ENCODE measurements at regions not wholly inside any gene's neighbourhood (a gene's known extent, or its start where the extent isn't known, plus 50 kb on each side); places are given as distances from the start of the nearest gene placed in this dataset.

DNA sequence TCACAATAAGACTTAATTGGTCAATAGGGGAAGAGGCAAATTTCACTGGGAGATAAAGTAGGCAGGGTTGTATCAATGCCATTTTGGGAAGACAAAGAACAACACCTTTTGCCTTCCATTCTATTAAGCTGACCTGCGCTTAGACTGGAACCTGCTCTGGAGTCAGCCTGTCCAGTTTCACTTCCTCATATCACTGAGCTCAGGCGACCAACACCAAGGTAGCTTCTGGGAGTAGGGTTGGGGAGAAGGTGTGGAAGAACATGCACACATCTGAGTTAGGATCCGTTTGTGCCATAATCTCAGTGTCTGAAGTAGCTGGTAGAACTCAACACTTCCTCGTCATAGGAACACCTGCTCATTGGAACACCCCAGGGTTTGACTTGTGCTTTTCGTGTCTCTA lies 527.4 kb upstream of the IGFBP3 start:
- intact Hi-C loops (cut with micrococcal nuclease; ENCODE audit: unreplicated experiment) = no loop called here
- no TSS peak for BruUV-seq (replicated peaks)
- no peak overlapping the region for H2AFZ ChIP-seq (ENCODE audit: low read length)

DNA sequence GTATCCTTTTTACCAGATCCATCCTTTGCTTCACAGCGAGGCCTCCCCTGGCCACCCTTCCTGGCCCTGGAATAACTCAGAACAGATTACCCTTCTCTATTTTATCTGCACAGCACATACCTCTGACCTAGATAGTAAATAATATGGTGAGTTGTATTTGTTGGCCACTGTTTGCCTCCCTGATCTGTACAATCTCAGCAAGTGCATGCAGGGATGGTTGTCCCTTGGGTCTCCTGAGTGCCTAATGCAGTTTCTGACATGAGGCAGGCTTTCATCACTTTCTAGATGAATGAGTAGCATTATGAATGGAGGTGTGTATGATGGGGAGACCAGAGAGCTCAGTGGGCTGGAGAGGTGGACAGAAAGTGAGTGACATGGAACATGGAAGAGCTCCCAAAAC lies 525.1 kb upstream of the IGFBP3 start:
- Histone ChIP-seq H3K4me1 (ENCODE audit: insufficient read depth, low read length, poor library complexity, severe bottlenecking) (no peaks in the 10 kb centered on the region), H3K4me2 (ENCODE audit: low read length) (no peak overlapping the region), H3K4me3 (ENCODE audit: low read depth, low read length, poor library complexity, severe bottlenecking) (no peak overlapping the region), H4K20me1 (ENCODE audit: insufficient read depth, low read length) (no peaks in the 10 kb centered on the region), H2AFZ (ENCODE audit: low read length) (no peak overlapping the region), H3K9me2 (ENCODE audit: insufficient read depth, low read length) (no peaks in the 10 kb centered on the region), H3K9me3 (ENCODE audit: low read length) (no peaks in the 10 kb centered on the region), H3K36me3 (ENCODE audit: insufficient read depth, low read length) (no peaks in the 10 kb centered on the region), H3K79me2 (ENCODE audit: insufficient read depth, low read depth, low read length) (no peaks in the 10 kb centered on the region), H3K27ac (ENCODE audit: low read depth, low read length, poor library complexity, severe bottlenecking) (no peak overlapping the region)
- intact Hi-C loops (cut with micrococcal nuclease; ENCODE audit: unreplicated experiment) = no loop called here
- no TSS peak for BruUV-seq (replicated peaks)
- POLR2A ChIA-PET = no interaction called here
- TF ChIP-seq, protein P1, sequence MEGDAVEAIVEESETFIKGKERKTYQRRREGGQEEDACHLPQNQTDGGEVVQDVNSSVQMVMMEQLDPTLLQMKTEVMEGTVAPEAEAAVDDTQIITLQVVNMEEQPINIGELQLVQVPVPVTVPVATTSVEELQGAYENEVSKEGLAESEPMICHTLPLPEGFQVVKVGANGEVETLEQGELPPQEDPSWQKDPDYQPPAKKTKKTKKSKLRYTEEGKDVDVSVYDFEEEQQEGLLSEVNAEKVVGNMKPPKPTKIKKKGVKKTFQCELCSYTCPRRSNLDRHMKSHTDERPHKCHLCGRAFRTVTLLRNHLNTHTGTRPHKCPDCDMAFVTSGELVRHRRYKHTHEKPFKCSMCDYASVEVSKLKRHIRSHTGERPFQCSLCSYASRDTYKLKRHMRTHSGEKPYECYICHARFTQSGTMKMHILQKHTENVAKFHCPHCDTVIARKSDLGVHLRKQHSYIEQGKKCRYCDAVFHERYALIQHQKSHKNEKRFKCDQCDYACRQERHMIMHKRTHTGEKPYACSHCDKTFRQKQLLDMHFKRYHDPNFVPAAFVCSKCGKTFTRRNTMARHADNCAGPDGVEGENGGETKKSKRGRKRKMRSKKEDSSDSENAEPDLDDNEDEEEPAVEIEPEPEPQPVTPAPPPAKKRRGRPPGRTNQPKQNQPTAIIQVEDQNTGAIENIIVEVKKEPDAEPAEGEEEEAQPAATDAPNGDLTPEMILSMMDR (conservative IDR thresholded peaks at IDR 0.05; ENCODE audit: low read length) = no peak
- no peak for TF ChIP-seq EZH2phosphoT487 (IDR thresholded peaks at IDR 0.05; ENCODE audit: borderline replicate concordance, low read depth, low read length)
- CTCF ChIA-PET (ENCODE audit: unreplicated experiment) = no interaction called here
- DNase-seq (ENCODE audit: low spot score) = no peak

More for the DNA sequence above, 527.4 kb upstream of the IGFBP3 start:
- no peak overlapping the region for H3K4me2 ChIP-seq (ENCODE audit: low read length)
- no peak overlapping the region for H3K27ac ChIP-seq (ENCODE audit: low read depth, low read length, poor library complexity, severe bottlenecking)
- DNase-seq (ENCODE audit: low spot score) = peak; percentile 13
- no peaks in the 10 kb centered on the region for H4K20me1 ChIP-seq (ENCODE audit: insufficient read depth, low read length)
- no peaks in the 10 kb centered on the region for H3K79me2 ChIP-seq (ENCODE audit: insufficient read depth, low read depth, low read length)
- TF ChIP-seq EZH2phosphoT487 (IDR thresholded peaks at IDR 0.05; ENCODE audit: borderline replicate concordance, low read depth, low read length) = no peak
- TF ChIP-seq, protein P1 (conservative IDR thresholded peaks at IDR 0.05; ENCODE audit: low read length) = no peak
- POLR2A ChIA-PET = interaction anchor here (0.7 kb wide), 1 partner anchor 433 kb away, joined by 4 read pairs; no protein-coding TSS in a partner anchor
- no peaks in the 10 kb centered on the region for H3K36me3 ChIP-seq (ENCODE audit: insufficient read depth, low read length)
- H3K9me2 ChIP-seq (ENCODE audit: insufficient read depth, low read length) = no peaks in the 10 kb centered on the region
- no peaks in the 10 kb centered on the region for H3K4me1 ChIP-seq (ENCODE audit: insufficient read depth, low read length, poor library complexity, severe bottlenecking)
- H3K9me3 ChIP-seq (ENCODE audit: low read length) = no peaks in the 10 kb centered on the region
- CTCF ChIA-PET (ENCODE audit: unreplicated experiment) = no interaction called here
- no peak overlapping the region for H3K4me3 ChIP-seq (ENCODE audit: low read depth, low read length, poor library complexity, severe bottlenecking)

DNA sequence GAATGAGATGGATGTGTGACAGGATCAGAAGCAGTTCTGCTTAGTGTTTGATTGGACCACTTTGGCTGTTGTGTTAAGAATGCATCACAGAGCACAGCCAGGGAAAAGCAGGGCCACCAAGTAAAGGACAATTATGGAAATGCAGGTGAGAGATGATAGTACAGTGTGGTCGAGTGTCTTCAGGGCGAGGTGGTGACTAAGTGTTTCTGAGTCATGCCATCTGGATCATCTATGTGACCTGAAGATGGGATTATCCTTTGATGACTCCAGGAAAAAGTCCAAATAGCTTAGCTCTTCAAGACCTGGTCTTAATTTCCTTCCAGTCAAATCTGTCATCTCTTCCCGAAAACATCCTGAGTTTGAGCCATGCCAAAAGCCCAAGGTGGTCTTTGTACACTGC lies 523.2 kb upstream of the IGFBP3 start:
- Histone ChIP-seq H3K9me3 (ENCODE audit: low read length) (no peaks in the 10 kb centered on the region), H3K4me1 (ENCODE audit: insufficient read depth, low read length, poor library complexity, severe bottlenecking) (no peaks in the 10 kb centered on the region), H4K20me1 (ENCODE audit: insufficient read depth, low read length) (no peaks in the 10 kb centered on the region), H3K4me2 (ENCODE audit: low read length) (no peak overlapping the region), H3K4me3 (ENCODE audit: low read depth, low read length, poor library complexity, severe bottlenecking) (no peak overlapping the region), H3K9me2 (ENCODE audit: insufficient read depth, low read length) (no peaks in the 10 kb centered on the region), H3K27ac (ENCODE audit: low read depth, low read length, poor library complexity, severe bottlenecking) (no peak overlapping the region), H2AFZ (ENCODE audit: low read length) (no peak overlapping the region), H3K79me2 (ENCODE audit: insufficient read depth, low read depth, low read length) (no peaks in the 10 kb centered on the region), H3K36me3 (ENCODE audit: insufficient read depth, low read length) (no peaks in the 10 kb centered on the region)
- DNase-seq (ENCODE audit: low spot score) = no peak
- no TSS peak for BruUV-seq (replicated peaks)
- no peak for TF ChIP-seq EZH2phosphoT487 (IDR thresholded peaks at IDR 0.05; ENCODE audit: borderline replicate concordance, low read depth, low read length)
- TF ChIP-seq, protein P1 (conservative IDR thresholded peaks at IDR 0.05; ENCODE audit: low read length) = no peak
- ChIA-PET POLR2A (interaction anchor here (0.5 kb wide), 1 partner anchor 202 kb away, joined by 3 read pairs; no protein-coding TSS in a partner anchor), CTCF (ENCODE audit: unreplicated experiment) (no interaction called here)
- intact Hi-C loops (cut with micrococcal nuclease; ENCODE audit: unreplicated experiment) = no loop called here
